ENCODE measurements at regions not wholly inside any gene's neighbourhood (a gene's known extent, or its start where the extent isn't known, plus 50 kb on each side); places are given as distances from the start of the nearest gene placed in this dataset.

DNA sequence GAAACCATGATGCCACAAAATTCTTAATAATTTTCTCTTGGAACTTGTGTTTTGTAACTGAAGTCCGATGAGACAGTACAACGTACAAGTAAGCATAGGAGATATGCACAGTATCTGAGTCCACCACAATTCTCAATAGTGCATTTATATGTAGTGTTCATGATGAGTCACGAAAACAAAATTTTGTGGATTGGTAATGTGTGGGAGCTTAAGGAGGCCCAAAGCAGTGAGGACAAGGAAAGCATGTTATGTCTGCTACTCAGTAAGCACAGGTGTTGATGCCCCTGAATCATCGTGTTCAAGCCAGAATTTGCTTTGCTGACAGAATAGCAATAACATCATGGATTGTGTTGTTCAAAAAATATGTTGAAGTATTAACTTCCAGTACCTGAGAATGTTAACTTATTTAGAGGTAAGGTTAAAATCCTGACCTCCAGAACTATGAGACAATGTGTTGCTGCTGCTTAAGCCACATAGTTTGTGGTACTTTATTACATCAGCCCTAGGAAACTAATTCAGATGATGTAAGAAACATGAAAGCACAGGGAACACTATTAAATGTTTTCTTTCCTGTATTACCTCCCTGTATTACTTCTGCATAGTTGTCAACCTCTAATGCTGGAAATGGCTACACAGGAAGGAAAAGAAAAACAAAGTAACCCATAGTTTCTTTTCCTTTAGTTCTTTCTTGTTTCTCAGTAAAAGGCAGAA lies 201.3 kb downstream of the SLITRK6 start:
- intact Hi-C loops (cut with DNase I; ENCODE audit: low total_unique reads) (no loop called here), in situ Hi-C loops (cut with MboI; ENCODE audit: low sequenced_read_pairs in 4 of 4) (no loop called here)
- Histone ChIP-seq H3K27ac (no peak overlapping the region), H3K4me1 (no peaks in the 10 kb centered on the region), H3K4me3 (no peak overlapping the region), H3K36me3 (no peaks in the 10 kb centered on the region), H3K9me3 (no peaks in the 10 kb centered on the region), H3K27me3 (no peaks in the 10 kb centered on the region)
- no peak for ATAC-seq
- no peak for DNase-seq
- TF ChIP-seq POLR2A (IDR thresholded peaks at IDR 0.05) = no peak
- TF ChIP-seq, protein P1, sequence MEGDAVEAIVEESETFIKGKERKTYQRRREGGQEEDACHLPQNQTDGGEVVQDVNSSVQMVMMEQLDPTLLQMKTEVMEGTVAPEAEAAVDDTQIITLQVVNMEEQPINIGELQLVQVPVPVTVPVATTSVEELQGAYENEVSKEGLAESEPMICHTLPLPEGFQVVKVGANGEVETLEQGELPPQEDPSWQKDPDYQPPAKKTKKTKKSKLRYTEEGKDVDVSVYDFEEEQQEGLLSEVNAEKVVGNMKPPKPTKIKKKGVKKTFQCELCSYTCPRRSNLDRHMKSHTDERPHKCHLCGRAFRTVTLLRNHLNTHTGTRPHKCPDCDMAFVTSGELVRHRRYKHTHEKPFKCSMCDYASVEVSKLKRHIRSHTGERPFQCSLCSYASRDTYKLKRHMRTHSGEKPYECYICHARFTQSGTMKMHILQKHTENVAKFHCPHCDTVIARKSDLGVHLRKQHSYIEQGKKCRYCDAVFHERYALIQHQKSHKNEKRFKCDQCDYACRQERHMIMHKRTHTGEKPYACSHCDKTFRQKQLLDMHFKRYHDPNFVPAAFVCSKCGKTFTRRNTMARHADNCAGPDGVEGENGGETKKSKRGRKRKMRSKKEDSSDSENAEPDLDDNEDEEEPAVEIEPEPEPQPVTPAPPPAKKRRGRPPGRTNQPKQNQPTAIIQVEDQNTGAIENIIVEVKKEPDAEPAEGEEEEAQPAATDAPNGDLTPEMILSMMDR (IDR thresholded peaks at IDR 0.05 in 4 of 5, conservative IDR thresholded peaks at IDR 0.05 in 1 of 5) = no peak

DNA sequence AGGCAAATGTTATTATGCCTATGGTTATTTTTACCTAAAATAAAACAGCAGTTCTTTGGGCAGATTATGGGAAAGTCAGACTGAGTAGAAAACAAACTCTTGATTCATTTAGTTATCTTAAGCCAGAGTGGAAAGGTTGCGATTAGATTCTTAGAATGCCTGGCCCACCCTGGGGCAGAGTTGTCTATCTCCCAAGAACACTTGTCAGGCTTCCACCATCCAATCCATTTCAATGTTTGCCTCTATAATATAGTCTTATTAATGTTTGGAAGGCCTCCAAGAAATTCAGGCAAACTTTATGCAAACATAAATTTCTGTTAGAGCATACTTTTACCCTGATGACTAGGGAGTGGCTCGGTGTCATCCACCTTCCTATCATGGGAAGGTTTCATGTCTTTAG lies 207.0 kb downstream of the SLITRK6 start:
- TF ChIP-seq, protein P1 (IDR thresholded peaks at IDR 0.05 in 4 of 5, conservative IDR thresholded peaks at IDR 0.05 in 1 of 5) = no peak
- no peak overlapping the region for H3K4me3 ChIP-seq
- no peaks in the 10 kb centered on the region for H3K4me1 ChIP-seq
- in situ Hi-C loops (cut with MboI; ENCODE audit: low sequenced_read_pairs in 4 of 4) = no loop called here
- intact Hi-C loops (cut with DNase I; ENCODE audit: low total_unique reads) = no loop called here
- H3K9me3 ChIP-seq = no peaks in the 10 kb centered on the region
- no peaks in the 10 kb centered on the region for H3K27me3 ChIP-seq
- H3K36me3 ChIP-seq = no peaks in the 10 kb centered on the region
- no peak overlapping the region for H3K27ac ChIP-seq
- no peak for DNase-seq
- no peak for ATAC-seq

DNA sequence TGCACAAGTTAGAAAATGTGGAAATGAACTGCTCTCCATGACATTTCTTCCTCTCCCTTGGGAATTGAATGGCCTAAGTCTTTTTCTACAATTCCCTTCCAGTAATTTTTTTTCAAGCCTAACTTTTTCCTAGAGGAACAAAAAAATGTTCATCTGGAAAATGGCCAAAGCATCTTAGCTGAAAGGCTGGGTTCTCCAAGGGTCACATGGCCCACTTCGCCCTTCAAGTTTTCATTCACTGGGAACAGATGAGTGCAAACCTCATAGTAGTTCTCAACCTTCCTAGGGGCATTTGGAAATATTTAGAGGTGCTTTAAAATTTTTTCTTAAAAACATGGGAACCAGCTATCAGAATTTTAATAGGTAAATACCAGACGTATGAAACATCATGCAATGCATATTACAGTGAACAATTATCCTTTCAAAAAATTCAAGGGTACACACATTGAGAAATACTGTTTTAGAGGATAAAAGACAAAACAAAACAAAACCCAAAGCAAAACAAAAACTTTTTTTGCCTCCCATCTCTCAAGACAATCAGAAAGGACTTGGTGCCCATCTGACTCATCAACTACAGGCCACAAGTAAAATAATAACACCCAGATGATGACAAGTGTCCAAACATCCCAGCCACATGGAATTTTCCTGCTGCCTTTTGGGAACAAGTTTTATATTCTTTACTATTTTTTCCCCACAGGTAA lies 208.8 kb downstream of the SLITRK6 start:
- intact Hi-C loops (cut with DNase I; ENCODE audit: low total_unique reads) (no loop called here), in situ Hi-C loops (cut with MboI; ENCODE audit: low sequenced_read_pairs in 4 of 4) (no loop called here)
- Histone ChIP-seq H3K27ac (no peak overlapping the region), H3K4me1 (no peaks in the 10 kb centered on the region), H3K9me3 (no peaks in the 10 kb centered on the region), H3K27me3 (no peaks in the 10 kb centered on the region), H3K36me3 (no peaks in the 10 kb centered on the region), H3K4me3 (no peak overlapping the region)
- DNase-seq (no peak), ATAC-seq (no peak)
- TF ChIP-seq POLR2A (IDR thresholded peaks at IDR 0.05) = no peak
- TF ChIP-seq, protein P1 (IDR thresholded peaks at IDR 0.05 in 4 of 5, conservative IDR thresholded peaks at IDR 0.05 in 1 of 5) = no peak

DNA sequence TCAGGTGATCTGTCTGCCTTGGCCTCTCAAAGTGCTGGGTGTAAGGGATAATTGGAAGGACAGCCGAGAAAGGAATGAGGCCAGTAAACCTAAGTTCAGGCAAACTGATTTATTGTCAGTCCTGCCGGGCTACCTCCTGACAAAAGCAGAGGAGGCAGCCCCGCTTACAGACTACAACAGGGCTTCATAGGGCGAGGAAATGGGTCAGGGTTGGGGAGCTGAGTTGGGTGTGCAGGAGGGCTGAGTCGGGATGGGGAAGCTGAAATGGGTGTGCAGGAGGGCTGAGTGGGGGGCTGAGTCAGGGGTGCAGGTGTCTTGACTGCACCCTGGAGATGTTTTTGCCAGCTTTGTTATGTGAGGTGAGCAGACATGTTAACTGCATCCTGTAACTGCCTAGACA lies 210.2 kb downstream of the SLITRK6 start:
- TF ChIP-seq, protein P1 (IDR thresholded peaks at IDR 0.05 in 4 of 5, conservative IDR thresholded peaks at IDR 0.05 in 1 of 5) = no peak
- TF ChIP-seq POLR2A (IDR thresholded peaks at IDR 0.05) = no peak
- DNase-seq = no peak
- Histone ChIP-seq H3K4me1 (no peaks in the 10 kb centered on the region), H3K27me3 (no peaks in the 10 kb centered on the region), H3K9me3 (no peaks in the 10 kb centered on the region), H3K36me3 (no peaks in the 10 kb centered on the region), H3K27ac (no peak overlapping the region), H3K4me3 (no peak overlapping the region)
- intact Hi-C loops (cut with DNase I; ENCODE audit: low total_unique reads) = no loop called here
- in situ Hi-C loops (cut with MboI; ENCODE audit: low sequenced_read_pairs in 4 of 4) = no loop called here
- no peak for ATAC-seq
